Retinal pigment epithelial cell (primary cell): ENCODE measurements at regions not wholly inside any gene's neighbourhood (a gene's known extent, or its start where the extent isn't known, plus 50 kb on each side); places are given as distances from the start of the nearest gene placed in this dataset.

Experiments
- DNase-seq: peaks from one replicate; pipeline ENCODE4 v3.0.0-alpha.2; 2010; ENCODE audit warnings: low read depth
- H3K4me3 ChIP-seq: 2 replicates; pipeline ENCODE4 v1.5.1; 2011; ENCODE audit warnings: mild to moderate bottlenecking, low read length, control low read depth, moderate library complexity
- TF ChIP-seq, protein P1 (sequence below): conservative IDR thresholded peaks from 2 replicates; pipeline ENCODE4 v1.5.1; 2011; ENCODE audit warnings: low read depth, low read length, control low read depth, inconsistent platforms

DNA sequence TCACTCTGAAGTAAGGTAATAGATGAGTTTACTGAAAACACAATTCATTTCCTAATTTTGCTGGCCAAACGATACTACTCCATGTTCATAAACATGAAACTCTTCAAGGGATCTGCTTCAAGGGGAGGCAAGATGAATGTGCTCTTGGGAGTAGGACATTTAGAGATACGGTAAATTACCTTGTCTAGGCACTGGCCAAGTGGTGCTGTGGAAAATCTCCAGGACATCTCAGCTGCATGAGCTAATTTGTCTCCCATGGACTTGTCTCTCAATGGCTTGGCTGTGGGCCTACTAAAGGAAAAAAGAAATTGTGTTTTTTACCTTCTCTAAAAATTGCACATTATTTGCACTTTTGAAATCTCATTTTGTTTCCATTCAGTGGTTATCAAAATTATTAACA lies 780.6 kb downstream of the LTN1 start:
- H3K4me3 ChIP-seq: no peak overlapping the region
- DNase-seq: no peak
- TF ChIP-seq, protein P1, sequence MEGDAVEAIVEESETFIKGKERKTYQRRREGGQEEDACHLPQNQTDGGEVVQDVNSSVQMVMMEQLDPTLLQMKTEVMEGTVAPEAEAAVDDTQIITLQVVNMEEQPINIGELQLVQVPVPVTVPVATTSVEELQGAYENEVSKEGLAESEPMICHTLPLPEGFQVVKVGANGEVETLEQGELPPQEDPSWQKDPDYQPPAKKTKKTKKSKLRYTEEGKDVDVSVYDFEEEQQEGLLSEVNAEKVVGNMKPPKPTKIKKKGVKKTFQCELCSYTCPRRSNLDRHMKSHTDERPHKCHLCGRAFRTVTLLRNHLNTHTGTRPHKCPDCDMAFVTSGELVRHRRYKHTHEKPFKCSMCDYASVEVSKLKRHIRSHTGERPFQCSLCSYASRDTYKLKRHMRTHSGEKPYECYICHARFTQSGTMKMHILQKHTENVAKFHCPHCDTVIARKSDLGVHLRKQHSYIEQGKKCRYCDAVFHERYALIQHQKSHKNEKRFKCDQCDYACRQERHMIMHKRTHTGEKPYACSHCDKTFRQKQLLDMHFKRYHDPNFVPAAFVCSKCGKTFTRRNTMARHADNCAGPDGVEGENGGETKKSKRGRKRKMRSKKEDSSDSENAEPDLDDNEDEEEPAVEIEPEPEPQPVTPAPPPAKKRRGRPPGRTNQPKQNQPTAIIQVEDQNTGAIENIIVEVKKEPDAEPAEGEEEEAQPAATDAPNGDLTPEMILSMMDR: no peak

- no peak overlapping the region for H3K4me3 ChIP-seq
- DNase-seq: no peak
- TF ChIP-seq, protein P1: no peak
Measured at GRCh38 chr21:28207436-28208173, 785.1 kb downstream of the LTN1 start.

- H3K4me3 ChIP-seq: no peak overlapping the region
- no peak for DNase-seq
- TF ChIP-seq, protein P1: no peak
Measured at GRCh38 chr21:28200726-28201125, 792.0 kb downstream of the LTN1 start.

DNA sequence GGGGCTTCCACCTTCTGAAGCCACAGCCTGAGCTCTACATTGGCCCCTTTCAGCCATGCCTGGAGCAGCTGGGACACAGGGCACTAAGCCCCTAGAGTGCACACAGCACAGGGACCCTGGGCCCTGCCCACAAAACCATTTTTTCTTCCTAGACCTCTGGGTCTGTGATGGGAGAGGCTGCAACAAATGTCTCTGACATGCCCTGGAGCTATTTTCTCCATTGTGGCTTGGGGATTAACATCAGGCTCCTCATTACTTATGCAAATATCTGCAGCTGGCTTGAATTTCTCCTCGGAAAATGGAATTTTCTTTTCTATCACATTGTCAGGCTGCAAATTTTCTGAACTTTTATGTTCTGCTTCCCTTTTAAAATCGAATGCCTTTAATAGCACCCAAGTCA lies 795.7 kb downstream of the LTN1 start:
- no peak overlapping the region for H3K4me3 ChIP-seq
- no peak for DNase-seq
- TF ChIP-seq, protein P1: no peak

DNA sequence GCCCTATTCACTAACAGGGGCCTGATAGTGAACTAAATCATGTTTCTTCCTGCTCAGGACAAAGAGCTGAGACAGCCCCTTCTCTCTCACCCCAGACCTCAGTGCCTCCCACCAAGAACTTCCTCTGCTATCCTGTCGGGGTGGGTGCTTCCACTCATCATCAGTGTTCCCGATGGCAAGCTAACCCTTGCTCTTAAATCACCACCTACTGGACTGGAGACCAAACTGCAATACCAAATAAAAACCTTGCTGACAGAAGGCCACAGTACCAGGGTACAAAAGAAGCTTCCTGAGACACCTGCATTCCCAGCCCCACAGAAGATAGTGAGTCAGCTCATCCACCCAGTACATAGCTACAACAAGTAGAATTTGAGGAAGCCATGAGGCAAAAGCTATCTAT lies 799.5 kb downstream of the LTN1 start:
- no peak overlapping the region for H3K4me3 ChIP-seq
- no peak for DNase-seq
- TF ChIP-seq, protein P1: peak; percentile 8

GRCh38 chr21:28186604-28187003 lies 806.1 kb downstream of the LTN1 start:
- TF ChIP-seq, protein P1: no peak

GRCh38 chr21:28181730-28182129 lies 810.9 kb downstream of the LTN1 start:
- H3K4me3 ChIP-seq: no peak overlapping the region
- no peak for DNase-seq
- TF ChIP-seq, protein P1: no peak

More at GRCh38 chr21:28186604-28187003, 806.1 kb downstream of the LTN1 start:
- no peak for DNase-seq
- H3K4me3 ChIP-seq: no peak overlapping the region
